ENCODE measurements at regions not wholly inside any gene's neighbourhood (a gene's known extent, or its start where the extent isn't known, plus 50 kb on each side); places are given as distances from the start of the nearest gene placed in this dataset.
"Not testable (repeated sequence)": the region's sequence is repeated elsewhere in the genome, so short reads cannot be mapped to it uniquely, and the experiment has no call there.

DNA sequence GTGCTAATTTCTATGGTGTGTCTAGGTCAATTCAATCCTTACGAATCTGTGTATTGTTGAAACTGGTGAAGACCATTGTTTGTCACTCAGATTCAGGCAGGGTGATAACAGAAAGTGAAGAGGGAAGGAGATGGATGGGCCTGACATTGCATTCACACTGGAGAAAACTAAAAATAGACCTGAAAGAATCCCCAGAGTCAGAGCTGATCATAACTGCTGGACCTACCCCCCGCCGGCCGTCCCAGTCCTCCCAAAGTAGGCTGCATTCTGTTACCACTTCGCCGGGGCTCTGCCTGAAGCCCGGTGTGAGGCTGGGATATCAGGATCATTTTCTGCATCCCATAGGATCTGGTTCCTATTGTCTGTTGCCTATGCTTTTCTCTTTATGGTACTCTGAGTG lies 121.1 kb downstream of the NUF2 start:
- H3K4me3 Mint-ChIP-seq: no peak overlapping the region
- no peaks in the 10 kb centered on the region for H3K36me3 Mint-ChIP-seq
- no peaks in the 10 kb centered on the region for H3K4me1 Mint-ChIP-seq
- DNase-seq: no peak
- no peak overlapping the region for H3K27ac Mint-ChIP-seq
- H3K27me3 Mint-ChIP-seq (ENCODE audit: low read depth in 3 of 3): peaks cover 0 to 4% (median 4%) of the 10 kb centered on the region in 3 donors
- no peaks in the 10 kb centered on the region for H3K9me3 Mint-ChIP-seq

- no peaks in the 10 kb centered on the region for H3K4me1 Mint-ChIP-seq
- no peaks in the 10 kb centered on the region for H3K36me3 Mint-ChIP-seq
- no peak overlapping the region for H3K4me3 Mint-ChIP-seq
- H3K9me3 Mint-ChIP-seq: no peaks in the 10 kb centered on the region
- peaks cover 0 to 4% (median 4%) of the 10 kb centered on the region in 3 donors for H3K27me3 Mint-ChIP-seq (ENCODE audit: low read depth in 3 of 3)
- no peak overlapping the region for H3K27ac Mint-ChIP-seq
- DNase-seq: no peak
Observed at GRCh38 chr1:163443863-163444262, 122.1 kb downstream of the NUF2 start.

GRCh38 chr1:163444665-163445064 lies 122.9 kb downstream of the NUF2 start:
- H3K9me3 Mint-ChIP-seq: no peaks in the 10 kb centered on the region
- no peaks in the 10 kb centered on the region for H3K36me3 Mint-ChIP-seq
- H3K27ac Mint-ChIP-seq: no peak overlapping the region
- peaks cover 0 to 4% (median 4%) of the 10 kb centered on the region in 3 donors for H3K27me3 Mint-ChIP-seq (ENCODE audit: low read depth in 3 of 3)
- no peak for DNase-seq
- no peak overlapping the region for H3K4me3 Mint-ChIP-seq
- no peaks in the 10 kb centered on the region for H3K4me1 Mint-ChIP-seq

GRCh38 chr1:163450986-163451385 lies 129.2 kb downstream of the NUF2 start:
- no peak overlapping the region for H3K27ac Mint-ChIP-seq
- peaks cover 0 to 4% (median 2%) of the 10 kb centered on the region in 3 donors for H3K27me3 Mint-ChIP-seq (ENCODE audit: low read depth in 3 of 3)
- H3K4me1 Mint-ChIP-seq: no peaks in the 10 kb centered on the region
- no peaks in the 10 kb centered on the region for H3K36me3 Mint-ChIP-seq
- H3K9me3 Mint-ChIP-seq: peaks cover 0 to 6% (median 0%) of the 10 kb centered on the region in 6 donors
- no peak for DNase-seq
- H3K4me3 Mint-ChIP-seq: no peak overlapping the region

GRCh38 chr1:163459539-163459938 lies 137.8 kb downstream of the NUF2 start:
- Mint-ChIP-seq H3K36me3 (no peaks in the 10 kb centered on the region), H3K27ac (no peak overlapping the region), H3K4me1 (no peaks in the 10 kb centered on the region), H3K9me3 (peaks cover 0 to 7% (median 0%) of the 10 kb centered on the region in 6 donors), H3K4me3 (no peak overlapping the region), H3K27me3 (ENCODE audit: low read depth in 3 of 3) (peaks cover 0 to 6% (median 2%) of the 10 kb centered on the region in 3 donors)
- DNase-seq: no peak

GRCh38 chr1:163467289-163467688 lies 145.5 kb downstream of the NUF2 start:
- H3K4me3 Mint-ChIP-seq: no peak overlapping the region
- H3K9me3 Mint-ChIP-seq: peaks cover 0 to 3% (median 0%) of the 10 kb centered on the region in 6 donors
- H3K27ac Mint-ChIP-seq: no peak overlapping the region

DNA sequence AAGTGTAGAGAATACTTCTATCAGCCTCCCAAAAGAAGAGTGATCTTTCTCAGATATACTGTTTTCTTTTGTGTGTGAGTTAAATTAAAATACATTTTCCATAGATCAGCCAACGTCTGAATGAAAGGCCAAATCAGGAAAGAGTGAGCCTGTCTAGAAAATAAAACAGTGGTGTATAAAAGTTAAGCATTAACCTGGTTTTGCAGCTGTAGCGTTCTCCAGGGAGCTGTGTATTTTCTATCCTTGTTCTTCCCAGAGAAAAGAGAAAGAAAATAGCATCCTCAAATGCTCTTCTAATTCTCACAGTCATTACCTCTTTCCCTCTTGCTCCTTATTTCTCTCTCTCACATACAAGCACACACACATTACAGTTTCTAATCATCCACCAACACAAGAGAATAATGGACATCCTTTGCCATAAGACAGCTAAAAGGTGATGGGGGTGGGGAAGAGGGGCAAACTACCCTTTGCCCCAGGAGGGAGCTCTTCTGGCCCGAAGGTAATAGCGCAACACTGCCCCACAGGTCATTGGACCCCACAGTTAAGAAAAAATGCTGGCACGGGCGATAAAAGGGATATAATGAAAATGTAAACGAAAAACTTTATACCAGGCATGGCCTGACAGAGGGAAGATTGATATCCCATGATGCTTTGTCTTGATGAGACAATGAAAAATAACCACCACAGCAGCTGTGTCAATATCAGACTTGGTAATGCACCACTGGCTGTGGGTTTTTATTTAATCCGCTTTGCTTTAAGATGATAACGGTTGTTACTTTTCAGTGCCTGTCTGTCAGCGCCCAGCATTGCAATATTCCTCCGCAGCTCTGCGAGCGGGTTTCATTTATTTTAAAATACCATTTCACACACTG lies 150.3 kb downstream of the NUF2 start:
- peaks cover 0 to 1% (median 0%) of the 10 kb centered on the region in 3 donors for H3K27me3 Mint-ChIP-seq (ENCODE audit: low read depth in 3 of 3)
- no peak overlapping the region for H3K4me3 Mint-ChIP-seq
- H3K4me1 Mint-ChIP-seq: no peaks in the 10 kb centered on the region
- no peaks in the 10 kb centered on the region for H3K36me3 Mint-ChIP-seq
- H3K9me3 Mint-ChIP-seq: peaks cover 0 to 6% (median 2%) of the 10 kb centered on the region in 6 donors
- H3K27ac Mint-ChIP-seq: no peak overlapping the region
- no peak for DNase-seq

More at GRCh38 chr1:163467289-163467688, 145.5 kb downstream of the NUF2 start:
- Mint-ChIP-seq H3K36me3 (no peaks in the 10 kb centered on the region), H3K4me1 (no peaks in the 10 kb centered on the region), H3K27me3 (ENCODE audit: low read depth in 3 of 3) (peaks cover 0 to 2% (median 1%) of the 10 kb centered on the region in 3 donors)
- no peak for DNase-seq

DNA sequence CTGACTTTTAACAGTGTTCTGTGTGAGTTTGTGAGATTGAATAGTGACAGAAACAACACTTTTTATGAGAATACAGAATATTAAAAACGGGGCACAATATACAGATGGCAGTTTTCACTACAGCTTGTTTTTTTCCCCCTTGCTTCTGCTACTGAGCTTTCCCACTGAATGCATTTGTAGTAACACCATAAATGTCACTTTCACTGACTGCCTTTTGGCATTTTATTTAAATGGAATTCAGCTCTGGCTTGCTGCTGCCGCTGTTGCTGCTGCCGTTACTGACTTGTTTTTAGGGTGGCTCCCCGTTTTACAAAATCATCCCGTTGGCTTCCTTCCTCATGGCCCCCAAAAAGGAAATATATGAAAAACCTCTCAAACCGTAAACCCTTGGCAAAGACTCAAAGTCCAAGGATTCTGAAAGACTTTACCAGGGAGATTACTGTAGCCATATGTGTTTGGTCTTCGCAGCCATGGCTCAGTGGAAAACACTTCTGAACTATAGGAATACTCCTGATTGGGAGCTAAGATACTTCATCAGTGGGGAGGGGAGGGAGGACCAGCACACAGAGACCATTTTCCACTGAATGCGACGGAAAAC lies 151.0 kb downstream of the NUF2 start:
- peaks cover 0 to 1% (median 0%) of the 10 kb centered on the region in 3 donors for H3K27me3 Mint-ChIP-seq (ENCODE audit: low read depth in 3 of 3)
- no peaks in the 10 kb centered on the region for H3K4me1 Mint-ChIP-seq
- H3K4me3 Mint-ChIP-seq: no peak overlapping the region
- no peak overlapping the region for H3K27ac Mint-ChIP-seq
- no peaks in the 10 kb centered on the region for H3K36me3 Mint-ChIP-seq
- peaks cover 2 to 6% (median 2%) of the 10 kb centered on the region in 6 donors for H3K9me3 Mint-ChIP-seq
- DNase-seq: no peak

GRCh38 chr1:163477276-163477830 lies 155.6 kb downstream of the NUF2 start:
- peaks cover 0 to 6% (median 0%) of the 10 kb centered on the region in 3 donors for H3K27me3 Mint-ChIP-seq (ENCODE audit: low read depth in 3 of 3)
- H3K27ac Mint-ChIP-seq: no peak overlapping the region
- peaks cover 0 to 4% (median 0%) of the 10 kb centered on the region in 3 donors for H3K36me3 Mint-ChIP-seq

GRCh38 chr1:163498391-163499330 lies 176.9 kb downstream of the NUF2 start:
- not testable (repeated sequence) for H3K27me3 Mint-ChIP-seq (ENCODE audit: low read depth in 3 of 3); H3K4me3 Mint-ChIP-seq; H3K27ac Mint-ChIP-seq; DNase-seq; H3K36me3 Mint-ChIP-seq; H3K4me1 Mint-ChIP-seq
- H3K9me3 Mint-ChIP-seq: peaks cover 1 to 30% (median 6%) of the 10 kb centered on the region in 6 donors

More at GRCh38 chr1:163477276-163477830, 155.6 kb downstream of the NUF2 start:
- Mint-ChIP-seq H3K9me3 (peaks cover 5 to 19% (median 9%) of the 10 kb centered on the region in 6 donors), H3K4me3 (no peak overlapping the region), H3K4me1 (no peaks in the 10 kb centered on the region)
- DNase-seq: no peak

GRCh38 chr1:163504331-163504978 lies 182.7 kb downstream of the NUF2 start:
- Mint-ChIP-seq H3K36me3 (peaks cover 0 to 3% (median 0%) of the 10 kb centered on the region in 3 donors), H3K9me3 (peaks cover 0 to 22% (median 3%) of the 10 kb centered on the region in 6 donors), H3K27ac (no peak overlapping the region), H3K4me1 (no peaks in the 10 kb centered on the region), H3K4me3 (no peak overlapping the region), H3K27me3 (ENCODE audit: low read depth in 3 of 3) (peaks cover 0 to 2% (median 1%) of the 10 kb centered on the region in 3 donors)
- no peak for DNase-seq

GRCh38 chr1:163509114-163509513 lies 187.4 kb downstream of the NUF2 start:
- H3K27ac Mint-ChIP-seq: no peak overlapping the region
- DNase-seq: no peak
- H3K9me3 Mint-ChIP-seq: peaks cover 0 to 9% (median 5%) of the 10 kb centered on the region in 6 donors
- H3K4me1 Mint-ChIP-seq: no peaks in the 10 kb centered on the region
- peaks cover 0 to 2% (median 0%) of the 10 kb centered on the region in 3 donors for H3K27me3 Mint-ChIP-seq (ENCODE audit: low read depth in 3 of 3)
- H3K4me3 Mint-ChIP-seq: no peak overlapping the region
- no peaks in the 10 kb centered on the region for H3K36me3 Mint-ChIP-seq

All from immature natural killer cell (primary cell).